ENCODE measurements at regions not wholly inside any gene's neighbourhood (a gene's known extent, or its start where the extent isn't known, plus 50 kb on each side); places are given as distances from the start of the nearest gene placed in this dataset.
"Not testable (repeated sequence)": the region's sequence is repeated elsewhere in the genome, so short reads cannot be mapped to it uniquely, and the experiment has no call there.

DNA sequence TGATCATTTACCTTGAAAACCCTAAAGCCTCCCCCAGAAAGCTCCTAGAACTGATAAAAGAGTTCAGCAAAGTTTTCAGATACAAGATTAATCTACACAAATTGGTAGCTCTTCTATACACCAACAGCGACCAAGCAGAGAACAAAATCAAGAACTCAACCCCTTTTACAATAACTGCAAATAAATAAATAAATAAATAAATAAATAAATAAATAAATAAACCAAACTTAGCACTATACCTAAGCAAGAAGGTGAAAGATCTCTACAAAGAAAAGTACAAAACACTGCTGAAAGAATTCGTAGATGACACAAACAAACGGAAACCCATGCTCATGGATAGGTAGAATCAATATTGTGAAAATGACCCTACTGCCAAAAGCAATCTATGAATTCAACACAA, 182.0 kb upstream of the RND3 start:
- DNase-seq (ENCODE audit: low read depth), result no peak

DNA sequence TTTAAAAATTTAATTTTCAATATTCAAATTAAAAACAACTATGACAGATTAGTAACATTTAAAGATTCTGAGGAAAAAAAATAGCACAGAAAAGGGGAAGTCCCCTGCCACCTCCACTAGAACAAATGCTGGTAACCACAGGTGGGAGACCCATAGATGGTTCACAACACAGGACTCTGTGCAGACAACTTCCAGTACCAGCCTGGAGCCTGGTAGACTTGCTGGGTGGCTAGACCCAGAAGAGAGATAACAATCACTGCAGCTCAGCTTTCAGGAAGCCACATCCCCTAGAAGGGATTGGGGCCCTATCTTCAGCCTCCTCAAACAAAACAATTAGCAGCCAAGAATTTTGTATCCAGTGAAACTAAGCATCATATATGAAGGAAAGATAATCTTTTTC, 179.6 kb upstream of the RND3 start:
- not testable (repeated sequence) for DNase-seq (ENCODE audit: low read depth)

DNA sequence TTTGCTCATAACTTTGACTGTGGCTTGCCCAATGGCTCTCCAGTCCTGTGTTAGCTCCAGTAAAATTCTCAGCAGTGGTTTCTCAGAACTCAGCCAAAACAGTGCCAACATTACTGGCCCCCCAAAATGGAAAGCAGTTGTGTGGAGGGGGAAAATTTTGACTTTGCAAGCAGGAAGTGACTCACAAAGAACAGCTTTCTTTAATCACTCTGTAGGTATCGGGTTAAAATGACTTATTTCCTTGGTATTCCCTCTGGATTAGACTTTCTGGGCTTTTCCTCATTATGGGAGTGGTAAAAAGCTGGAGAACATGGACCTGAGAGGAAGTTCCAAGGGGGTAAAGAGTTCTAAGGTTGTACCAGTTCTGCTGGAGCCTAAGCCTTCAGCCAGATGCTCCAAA, 175.7 kb upstream of the RND3 start:
- no peak for DNase-seq (ENCODE audit: low read depth)

DNA sequence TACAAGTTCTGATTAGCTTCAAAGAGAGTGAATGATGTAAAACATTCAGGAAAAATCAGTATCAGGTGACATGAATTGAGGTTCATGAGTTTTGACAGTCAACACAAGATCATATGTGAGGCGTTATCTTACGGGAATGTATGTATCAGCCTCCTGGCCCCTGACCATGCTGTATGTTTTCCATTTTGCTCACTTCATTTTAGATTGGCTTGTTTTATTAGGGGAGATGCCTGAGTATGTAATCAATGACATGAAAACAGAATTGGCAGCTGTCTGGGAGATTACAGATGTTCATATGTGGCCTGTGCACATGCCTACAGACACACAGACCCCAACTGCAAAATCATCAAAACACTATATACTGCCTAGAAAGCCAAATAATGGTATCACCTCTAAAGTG, 168.5 kb upstream of the RND3 start:
- DNase-seq (ENCODE audit: low read depth), result no peak

DNA sequence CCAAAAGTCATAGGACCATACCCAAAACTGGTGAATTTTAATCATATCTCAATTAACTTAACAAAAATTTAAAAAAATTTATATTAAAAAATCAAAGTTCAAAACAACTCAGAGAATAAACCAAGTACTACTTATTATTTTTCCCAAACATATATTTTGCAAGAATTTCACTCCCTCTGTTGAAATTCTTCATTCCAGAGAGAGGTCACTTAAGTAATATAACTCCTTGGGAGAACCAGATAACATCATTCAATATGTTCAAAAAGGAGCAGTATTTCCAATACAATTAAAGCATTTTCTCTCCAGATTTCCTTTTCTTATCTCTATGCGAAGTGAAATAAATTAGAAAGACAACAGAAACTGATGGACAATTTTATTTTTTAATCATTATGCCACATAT, 165.9 kb upstream of the RND3 start:
- no peak for DNase-seq (ENCODE audit: low read depth)

DNA sequence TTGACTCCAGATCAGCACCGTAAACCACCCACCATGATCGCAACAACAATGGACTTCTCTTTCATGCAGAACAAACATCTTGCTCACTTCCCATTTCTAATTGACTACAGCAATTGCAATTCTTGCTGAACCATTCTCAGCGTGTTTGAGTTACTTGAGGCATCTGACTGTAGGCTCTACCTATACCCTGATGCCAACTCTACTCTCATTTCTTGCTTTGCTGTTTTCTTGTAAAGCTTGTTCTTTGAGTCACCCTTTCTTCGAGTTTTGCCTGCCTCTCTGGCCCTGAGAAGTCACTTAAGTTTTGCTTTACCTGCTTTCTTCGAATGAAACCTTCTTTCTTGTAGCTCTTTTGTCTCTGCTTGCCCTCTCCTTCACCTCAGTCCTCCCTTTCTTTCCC, 160.5 kb upstream of the RND3 start:
- DNase-seq (ENCODE audit: low read depth), result no peak

DNA sequence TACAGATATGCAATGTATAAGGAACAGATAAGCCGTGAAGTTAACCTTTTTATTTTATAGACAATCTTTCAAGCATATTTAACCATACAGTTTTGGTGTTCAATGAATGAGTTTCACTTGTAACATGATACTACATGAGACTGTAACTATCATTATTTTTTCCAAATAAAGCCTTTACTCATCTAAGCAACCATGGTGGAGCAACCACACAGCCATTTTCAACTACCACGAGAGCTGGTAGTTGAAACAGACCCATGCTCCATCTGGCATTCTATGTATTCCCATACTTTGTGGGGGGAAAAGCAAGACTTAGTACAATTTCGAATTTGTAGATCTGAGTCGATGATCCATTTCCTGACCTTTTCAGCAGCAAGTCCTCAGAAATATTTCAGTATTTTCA, 159.3 kb upstream of the RND3 start:
- no peak for DNase-seq (ENCODE audit: low read depth)

DNA sequence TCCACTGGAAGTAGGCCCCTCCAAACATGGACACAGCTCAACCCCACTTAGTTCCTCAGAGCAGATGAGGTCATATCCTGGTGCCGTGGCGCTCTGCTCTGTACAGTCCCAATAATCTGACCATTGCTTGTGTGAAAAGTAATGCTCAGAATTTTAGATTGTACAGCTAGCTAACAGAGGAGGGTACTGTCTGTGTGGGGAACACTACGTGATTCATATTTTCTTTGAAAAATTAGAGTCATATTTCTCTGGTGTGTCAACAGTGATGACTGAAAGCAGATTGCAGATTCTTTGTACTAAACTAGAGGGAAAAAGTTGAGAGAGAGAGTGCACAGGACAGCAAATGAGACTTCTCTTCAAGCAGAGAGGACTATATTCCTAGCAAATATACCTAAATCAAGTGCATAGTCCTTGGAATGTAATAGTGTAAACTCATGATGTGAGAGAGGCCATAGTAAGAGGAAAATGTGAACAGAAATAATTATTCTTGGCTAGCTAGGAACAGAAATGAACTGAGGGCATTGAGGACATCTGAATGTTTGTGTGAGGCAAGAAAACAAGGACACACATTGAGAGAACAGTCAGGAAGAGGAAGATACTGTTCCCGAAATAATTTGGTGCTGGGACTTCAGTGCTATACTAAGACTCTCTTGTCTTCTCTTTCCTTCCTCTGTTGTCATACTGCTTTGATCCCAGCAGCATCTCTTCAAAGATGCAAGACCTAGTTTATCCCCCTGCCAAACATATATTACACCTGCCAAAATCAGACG, 157.0 kb upstream of the RND3 start:
- no peak for DNase-seq (ENCODE audit: low read depth)

DNA sequence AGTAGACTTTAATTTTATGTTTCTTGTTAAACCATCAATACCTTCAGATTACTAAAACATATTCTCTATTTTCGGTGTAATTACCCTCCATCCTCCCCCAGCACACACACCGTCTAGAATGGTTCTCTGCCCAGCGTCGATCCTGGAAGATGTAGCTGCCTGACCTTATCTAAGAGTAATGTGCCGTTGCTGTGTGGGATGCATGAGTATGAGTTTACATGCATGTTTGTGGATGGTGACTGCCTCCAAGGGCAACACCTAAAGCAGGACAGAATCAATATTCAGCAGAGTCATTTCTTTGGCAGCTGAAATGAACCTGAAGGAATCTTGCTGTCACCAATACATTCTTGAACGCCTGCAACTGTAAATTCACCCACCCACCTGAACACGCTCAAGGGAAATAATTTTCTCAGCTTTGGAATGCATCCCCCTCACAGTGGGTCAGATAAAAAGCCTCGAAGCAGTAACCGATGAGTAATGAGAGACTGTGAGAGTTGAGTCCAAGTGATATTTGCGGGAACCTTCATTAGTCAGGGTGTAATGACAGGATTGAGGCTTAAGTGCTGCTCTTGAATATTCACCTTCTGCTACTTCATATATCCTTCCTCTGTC, 155.8 kb upstream of the RND3 start:
- DNase-seq (ENCODE audit: low read depth), result no peak

DNA sequence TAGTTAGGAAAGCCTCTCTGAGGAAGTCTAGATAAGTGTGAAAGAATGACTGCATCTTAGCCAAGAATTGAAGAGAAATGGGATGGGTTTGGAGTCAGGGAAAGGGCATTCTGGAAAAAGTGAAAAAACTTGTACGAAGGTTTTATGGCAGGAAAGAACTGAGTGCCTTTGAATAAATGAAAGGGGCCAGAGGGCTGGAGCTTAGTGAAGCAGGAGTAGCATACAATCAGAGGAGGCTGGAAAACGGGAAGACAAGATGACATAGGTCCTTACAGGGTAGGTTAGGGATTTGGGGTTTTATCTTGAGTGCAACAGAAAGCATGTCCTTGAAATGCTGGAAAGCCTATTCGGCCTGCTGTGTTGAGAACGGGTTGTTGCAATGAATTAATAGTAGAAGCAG, 152.6 kb upstream of the RND3 start:
- DNase-seq (ENCODE audit: low read depth), result no peak

DNA sequence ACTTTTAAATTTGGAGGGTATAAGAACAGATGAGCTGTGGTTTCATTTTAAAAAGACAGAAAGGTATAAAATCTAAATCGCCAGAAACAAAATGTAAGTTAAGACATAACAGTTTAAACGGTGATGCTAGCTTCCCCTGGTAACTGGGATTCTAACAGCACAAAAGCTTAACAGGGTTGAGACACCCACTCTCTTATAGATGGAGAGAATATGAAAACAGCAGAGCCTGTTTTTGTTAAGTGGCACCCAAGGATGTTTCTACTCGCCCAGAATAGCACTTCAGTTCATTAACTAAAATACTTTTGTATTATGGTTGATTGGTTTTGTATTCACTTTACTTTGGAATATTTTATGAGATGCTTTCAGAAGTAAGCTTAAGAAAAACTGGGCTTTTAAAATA, 151.9 kb upstream of the RND3 start:
- no peak for DNase-seq (ENCODE audit: low read depth)

DNA sequence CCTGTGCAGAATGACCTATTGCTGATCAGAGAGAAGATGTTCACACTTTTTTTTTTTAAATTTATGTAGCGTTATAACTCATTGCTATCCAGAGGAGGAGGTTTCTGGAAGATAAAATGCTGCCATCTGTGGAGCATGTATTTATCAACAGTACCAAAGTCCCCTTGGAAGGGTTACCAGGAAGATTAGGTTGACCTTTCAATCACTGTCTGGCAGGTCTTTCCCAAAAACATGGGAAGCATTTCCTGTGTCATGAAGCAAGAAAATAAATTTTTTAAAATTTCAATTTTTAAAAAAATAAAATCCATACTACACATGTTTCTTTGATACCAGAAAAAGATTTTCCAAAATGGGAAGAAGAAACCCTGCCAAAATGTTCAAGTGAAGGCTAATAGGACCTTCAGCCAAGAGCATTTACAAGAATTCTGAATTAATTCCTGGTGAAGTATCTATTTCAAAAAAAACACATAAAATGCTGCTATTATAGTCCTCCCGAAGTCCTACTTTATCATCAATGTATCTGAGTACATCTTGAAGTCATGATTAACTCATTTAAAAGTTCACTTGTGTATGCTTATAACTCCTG, 143.9 kb upstream of the RND3 start:
- no peak for DNase-seq (ENCODE audit: low read depth)

DNA sequence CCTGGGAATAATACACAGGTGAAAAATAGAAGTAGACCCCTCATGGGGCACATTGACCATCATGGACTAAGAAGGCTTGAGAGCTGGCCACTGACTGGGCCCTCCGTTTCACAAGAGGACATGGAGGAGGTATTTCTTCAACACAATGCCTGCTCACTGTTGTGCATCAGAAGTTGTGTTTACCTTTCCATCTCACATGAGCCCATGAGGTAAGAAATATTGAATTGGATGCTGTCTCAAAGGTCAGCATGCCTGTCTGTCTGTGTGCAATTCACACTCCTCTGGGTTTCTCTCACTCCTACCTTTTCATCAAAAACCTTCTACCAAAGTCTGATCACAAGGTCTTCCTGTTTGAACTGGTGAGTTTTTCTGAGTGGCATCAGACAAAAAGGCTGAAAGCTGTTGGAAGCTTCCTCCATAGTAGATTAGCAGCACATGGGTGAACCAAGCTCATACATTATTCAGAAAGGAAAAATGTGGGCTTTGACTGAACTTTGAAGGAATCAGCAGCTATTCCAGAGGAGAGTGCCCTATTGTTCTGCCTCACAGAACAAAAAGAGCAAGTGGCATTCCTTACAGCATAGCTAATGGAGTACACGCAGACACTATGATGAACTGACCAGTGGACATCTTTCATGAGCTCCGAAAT, 143.2 kb upstream of the RND3 start:
- no peak for DNase-seq (ENCODE audit: low read depth)

DNA sequence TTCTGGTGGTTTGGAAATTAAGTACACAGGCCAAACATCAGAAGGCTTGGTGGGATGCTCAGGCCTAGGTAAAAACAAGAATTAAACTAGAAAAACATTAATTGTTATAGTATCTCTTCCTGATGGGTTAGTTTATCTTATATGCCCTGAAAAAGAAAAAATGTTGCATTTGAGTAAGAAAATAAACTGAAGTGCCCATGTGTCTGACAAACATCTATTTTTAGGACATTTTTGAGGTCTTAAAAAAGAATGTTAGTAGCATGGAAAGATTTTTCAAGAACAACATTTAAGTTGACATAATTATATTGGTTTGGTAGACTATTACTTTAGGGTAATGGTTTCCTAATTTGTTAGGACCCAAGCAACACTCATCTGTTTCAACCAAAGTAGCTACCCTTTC, 140.1 kb upstream of the RND3 start:
- DNase-seq (ENCODE audit: low read depth), result no peak

DNA sequence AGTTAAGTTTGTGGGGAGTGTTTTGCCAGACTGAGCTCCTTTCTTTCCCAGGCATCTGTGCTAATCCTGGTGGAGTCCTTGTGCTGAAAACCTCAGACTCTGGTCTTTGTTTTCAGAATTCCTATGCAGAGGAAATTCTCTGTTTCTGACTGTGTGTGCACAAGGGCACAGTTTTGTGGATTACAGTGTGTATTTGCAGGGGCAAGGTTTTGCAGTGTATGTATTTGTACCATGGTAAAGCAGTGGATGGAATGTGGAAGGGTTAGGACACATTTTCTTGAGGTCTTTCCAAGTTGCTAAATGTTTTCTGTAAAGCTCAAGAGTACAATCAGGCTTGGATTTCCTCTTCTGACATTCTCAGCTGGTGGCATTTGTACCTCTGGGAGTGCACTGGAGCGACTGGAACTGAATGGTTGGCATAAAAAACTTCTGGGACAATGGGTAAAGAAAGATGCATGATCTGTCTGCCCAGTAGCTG, 139.5 kb upstream of the RND3 start:
- no peak for DNase-seq (ENCODE audit: low read depth)

DNA sequence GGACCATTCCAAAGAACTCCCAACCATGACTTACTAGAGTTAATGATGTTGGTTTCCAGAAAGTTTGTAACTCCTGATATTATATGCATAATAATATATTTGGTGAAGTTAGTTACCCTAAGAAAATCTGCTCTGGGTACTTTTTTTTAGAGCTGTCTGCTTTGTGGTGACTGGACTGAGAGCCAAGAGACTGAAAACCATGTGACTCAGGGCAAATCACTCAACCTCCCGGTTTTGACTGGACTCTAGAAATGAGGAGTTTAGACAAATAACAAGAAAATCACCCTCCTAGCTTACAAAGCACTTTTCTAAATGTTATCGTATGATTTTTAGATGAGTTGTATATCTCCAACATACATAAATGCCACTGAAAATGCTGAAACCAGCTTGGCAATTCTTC, 138.3 kb upstream of the RND3 start:
- DNase-seq (ENCODE audit: low read depth), result no peak

DNA sequence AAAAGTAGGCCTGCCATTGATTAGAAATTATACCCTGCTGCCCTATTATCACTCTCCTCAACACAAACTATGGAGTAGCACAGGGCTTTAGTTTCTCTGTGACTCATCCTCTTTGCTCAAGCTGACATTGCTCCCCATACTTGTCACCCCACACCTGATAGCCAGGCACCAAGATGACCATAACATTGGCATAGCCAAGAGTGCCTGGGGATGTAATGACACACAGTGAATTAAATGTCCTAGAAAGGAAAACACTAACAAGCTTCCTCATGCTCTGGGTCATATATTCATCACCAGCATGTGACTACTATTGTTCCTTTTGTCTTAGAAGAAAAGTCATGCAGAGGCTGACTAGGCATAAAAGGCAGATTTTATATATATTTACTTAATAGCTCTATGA, 137.8 kb upstream of the RND3 start:
- DNase-seq (ENCODE audit: low read depth), result no peak

DNA sequence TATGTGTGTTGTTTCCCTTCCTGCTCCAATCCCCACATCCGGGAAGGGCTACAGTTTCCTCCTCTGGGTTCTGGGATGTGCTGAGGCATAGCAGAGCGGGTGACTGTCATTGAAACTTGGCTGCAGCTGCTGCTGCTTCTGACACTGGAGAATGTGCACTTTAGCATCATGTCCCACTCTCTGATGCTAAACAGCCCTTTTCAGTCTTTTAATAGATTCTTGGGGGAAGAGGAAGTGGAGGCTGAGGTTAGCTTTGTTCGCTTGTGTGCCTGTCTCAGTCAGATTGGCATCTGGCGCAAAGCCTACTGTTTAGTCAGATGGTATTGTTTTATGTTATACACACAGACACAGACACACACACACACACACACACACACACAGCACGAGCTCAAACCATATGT, 136.5 kb upstream of the RND3 start:
- DNase-seq (ENCODE audit: low read depth), result no peak

DNA sequence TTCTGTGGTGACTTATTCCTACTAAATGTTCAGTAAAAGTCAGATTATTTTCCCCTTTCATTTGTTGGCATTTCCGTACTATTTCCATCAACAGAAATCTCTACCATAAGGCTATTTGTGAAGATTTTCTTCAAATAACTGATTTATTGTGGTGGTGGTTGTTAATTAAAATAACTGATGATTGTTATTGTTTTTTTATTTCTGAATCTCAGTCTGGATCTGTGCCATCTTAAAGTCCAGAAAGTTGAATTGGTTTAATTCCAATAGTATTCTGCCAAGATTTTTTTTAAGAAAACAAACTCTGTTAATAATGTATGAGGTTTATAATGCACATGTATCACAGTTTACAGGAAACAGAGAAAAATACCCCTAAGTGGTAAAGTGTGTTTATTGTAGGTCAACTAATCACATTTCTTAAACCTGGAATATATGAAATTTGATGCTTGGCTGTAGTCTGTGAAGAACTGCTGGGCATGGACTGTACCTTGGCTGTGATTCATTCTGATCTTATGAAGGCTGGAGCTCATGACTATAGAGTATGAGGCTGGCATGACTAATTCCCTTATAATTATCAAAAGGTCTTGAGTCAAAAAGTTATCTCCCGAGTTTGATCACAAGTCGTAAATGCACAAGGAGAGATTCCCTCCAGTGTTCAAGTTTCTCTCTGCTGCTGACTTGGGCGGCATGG, 134.2 kb upstream of the RND3 start:
- DNase-seq (ENCODE audit: low read depth), result no peak

DNA sequence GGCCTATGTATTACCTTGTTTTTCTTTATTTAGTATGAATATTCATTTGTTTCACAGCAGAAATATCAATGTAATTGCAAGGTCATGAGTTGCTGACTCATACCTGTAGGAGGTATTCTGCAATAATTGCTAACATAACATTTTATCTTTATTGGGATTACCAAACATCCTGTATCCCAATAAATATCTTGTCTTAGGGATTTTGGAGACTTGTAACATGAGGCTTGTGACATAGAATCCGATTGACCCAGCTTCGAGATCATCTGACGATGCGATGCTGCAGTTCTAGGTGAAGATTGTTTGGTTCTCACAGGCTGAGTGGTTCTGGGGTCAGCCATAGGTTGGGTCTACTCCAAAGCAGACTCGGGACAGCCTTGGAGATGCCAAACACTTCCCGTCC, 133.4 kb upstream of the RND3 start:
- no peak for DNase-seq (ENCODE audit: low read depth)

DNA sequence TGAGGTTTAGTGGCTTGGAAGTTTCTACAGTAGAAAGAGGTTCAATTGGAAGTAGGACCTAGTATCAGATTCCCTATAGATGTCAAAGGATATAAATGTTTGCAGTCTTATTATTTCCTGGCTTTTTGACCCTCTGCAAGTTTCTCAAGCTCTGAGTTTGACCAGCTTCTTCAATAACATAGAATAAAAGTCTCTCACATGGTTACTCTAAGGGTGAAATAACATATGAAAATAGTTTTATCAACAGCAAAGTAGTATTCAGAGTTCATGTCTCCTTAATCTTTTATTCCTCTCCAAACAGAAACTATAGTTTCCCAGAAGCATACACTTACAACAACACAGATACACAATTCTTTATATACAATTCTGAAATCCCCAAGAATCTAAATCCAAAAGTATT, 132.9 kb upstream of the RND3 start:
- no peak for DNase-seq (ENCODE audit: low read depth)

DNA sequence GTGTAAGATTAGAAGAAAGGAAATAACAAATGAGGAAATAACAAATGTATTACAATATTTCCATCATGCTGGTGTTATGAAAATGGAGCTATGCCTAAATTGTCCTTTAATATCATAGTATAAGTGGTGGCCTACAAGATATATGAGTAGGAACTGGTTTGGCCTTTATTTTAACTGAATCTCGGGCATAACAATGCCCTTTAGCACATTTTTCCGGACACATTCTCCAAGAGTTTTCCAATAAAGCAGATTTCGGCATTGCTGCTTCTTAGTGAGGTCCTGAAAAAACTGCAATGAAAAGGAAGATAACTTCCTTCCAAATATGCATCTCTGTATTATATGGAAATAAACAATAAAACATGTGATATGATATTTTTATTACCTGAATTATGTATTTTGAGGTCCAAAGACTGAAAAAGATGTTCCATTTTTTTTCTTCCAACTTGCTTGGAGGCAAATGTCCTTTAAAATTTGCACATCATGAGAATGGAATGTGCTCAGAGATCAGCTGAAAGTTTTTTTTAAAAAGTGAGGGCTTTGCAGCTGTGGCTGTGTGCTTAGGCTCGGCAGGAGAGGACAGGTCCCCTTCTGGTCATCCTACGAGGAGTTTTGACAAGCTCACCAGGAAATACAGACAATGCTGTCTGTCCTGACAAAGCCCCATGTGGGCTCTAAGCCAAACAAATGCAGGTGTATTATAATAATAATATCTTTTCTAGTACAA, 132.3 kb upstream of the RND3 start:
- DNase-seq (ENCODE audit: low read depth), result peak; percentile 63

All from forelimb muscle (tissue), 1 donor.